ENCODE measurements at regions not wholly inside any gene's neighbourhood (a gene's known extent, or its start where the extent isn't known, plus 50 kb on each side); places are given as distances from the start of the nearest gene placed in this dataset.

- intact Hi-C loops (cut with DNase I; ENCODE audit: low total_unique reads): no loop called here
- H3K36me3 ChIP-seq (ENCODE audit: low read depth, missing control alignments): no peaks in the 10 kb centered on the region
- DNase-seq: no peak
- H3K27ac ChIP-seq: no peak overlapping the region
- no peaks in the 10 kb centered on the region for H3K9me3 ChIP-seq
- TF ChIP-seq CTCF (IDR thresholded peaks at IDR 0.05) (no peak), POLR2A (IDR thresholded peaks at IDR 0.05) (no peak)
- H3K4me1 ChIP-seq: no peaks in the 10 kb centered on the region
- no peaks in the 10 kb centered on the region for H3K27me3 ChIP-seq
- no peak overlapping the region for H3K4me3 ChIP-seq
Measured at GRCh38 chr11:79525257-79525656, 84.4 kb upstream of the TENM4 start.

DNA sequence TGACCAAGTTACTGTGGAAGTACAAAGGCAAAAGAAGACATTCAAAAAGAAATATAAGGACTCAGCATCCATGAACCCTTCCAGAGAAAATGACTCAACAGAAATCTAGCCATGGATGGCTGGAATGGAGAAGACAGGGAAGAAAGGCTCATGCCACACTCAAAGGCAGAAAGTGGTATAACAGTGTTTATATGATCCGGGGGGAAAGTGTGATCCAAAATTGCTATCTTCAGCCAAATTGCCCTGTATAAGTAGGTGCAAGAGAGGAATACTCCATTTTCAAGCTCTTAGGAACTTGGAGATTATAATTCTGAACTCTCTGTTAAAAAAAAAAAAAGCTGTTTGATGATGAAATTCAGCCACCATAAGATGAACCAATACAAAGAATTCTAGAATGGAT lies 81.8 kb upstream of the TENM4 start:
- intact Hi-C loops (cut with DNase I; ENCODE audit: low total_unique reads): no loop called here
- 71 to 100% methylated on average over 1 of the region's 1 CpG for WGBS, 2 donors
- H3K27me3 ChIP-seq: no peaks in the 10 kb centered on the region
- H3K9me3 ChIP-seq: no peaks in the 10 kb centered on the region
- TF ChIP-seq CTCF (IDR thresholded peaks at IDR 0.05) (no peak), POLR2A (IDR thresholded peaks at IDR 0.05) (no peak)
- no peak overlapping the region for H3K27ac ChIP-seq
- no peaks in the 10 kb centered on the region for H3K4me1 ChIP-seq
- no peak for DNase-seq
- H3K36me3 ChIP-seq (ENCODE audit: low read depth, missing control alignments): no peaks in the 10 kb centered on the region
- H3K4me3 ChIP-seq: no peak overlapping the region

- Histone ChIP-seq H3K27me3 (no peaks in the 10 kb centered on the region), H3K4me3 (no peak overlapping the region), H3K4me1 (no peaks in the 10 kb centered on the region), H3K9me3 (no peaks in the 10 kb centered on the region), H3K27ac (no peak overlapping the region), H3K36me3 (ENCODE audit: low read depth, missing control alignments) (no peaks in the 10 kb centered on the region)
- no peak for TF ChIP-seq POLR2A (IDR thresholded peaks at IDR 0.05)
- no peak for TF ChIP-seq CTCF (IDR thresholded peaks at IDR 0.05)
- 94 to 95% methylated on average over 4 to 5 of the region's 5 CpGs for WGBS, 2 donors
- intact Hi-C loops (cut with DNase I; ENCODE audit: low total_unique reads): no loop called here
- no peak for DNase-seq
Measured at GRCh38 chr11:79520086-79520485, 79.3 kb upstream of the TENM4 start.

- no peak for TF ChIP-seq POLR2A (IDR thresholded peaks at IDR 0.05)
- no peak for TF ChIP-seq CTCF (IDR thresholded peaks at IDR 0.05)
- intact Hi-C loops (cut with DNase I; ENCODE audit: low total_unique reads): no loop called here
- H3K27ac ChIP-seq: no peak overlapping the region
- no peak for DNase-seq
- no peaks in the 10 kb centered on the region for H3K36me3 ChIP-seq (ENCODE audit: low read depth, missing control alignments)
- no peak overlapping the region for H3K4me3 ChIP-seq
- 60 to 64% methylated on average over 1 of the region's 1 CpG for WGBS, 2 donors
- no peaks in the 10 kb centered on the region for H3K4me1 ChIP-seq
- no peaks in the 10 kb centered on the region for H3K27me3 ChIP-seq
- H3K9me3 ChIP-seq: no peaks in the 10 kb centered on the region
Measured at GRCh38 chr11:79515781-79516180, 75.0 kb upstream of the TENM4 start.

DNA sequence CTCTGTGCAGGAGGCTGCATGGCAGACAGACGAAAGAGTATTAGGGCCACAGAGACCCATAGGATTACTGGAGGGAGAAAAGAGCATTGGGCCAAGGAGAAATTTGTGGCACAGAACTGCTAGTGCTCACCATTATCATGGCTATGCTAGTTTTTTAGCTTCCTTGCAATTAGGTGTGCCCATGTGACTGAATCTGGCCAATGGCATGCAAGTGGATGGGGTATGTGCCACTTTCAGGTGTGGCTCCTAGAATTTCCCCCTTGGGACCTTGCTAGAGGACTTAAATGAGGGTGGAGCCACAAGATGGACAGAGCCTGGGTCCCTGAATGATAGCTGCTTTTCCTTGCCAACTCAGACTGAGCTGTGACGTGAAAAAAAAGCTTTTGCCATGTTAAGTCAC lies 73.9 kb upstream of the TENM4 start:
- no peak for TF ChIP-seq CTCF (IDR thresholded peaks at IDR 0.05)
- TF ChIP-seq POLR2A (IDR thresholded peaks at IDR 0.05): no peak
- Histone ChIP-seq H3K4me3 (no peak overlapping the region), H3K9me3 (no peaks in the 10 kb centered on the region), H3K27me3 (no peaks in the 10 kb centered on the region), H3K27ac (no peak overlapping the region), H3K36me3 (ENCODE audit: low read depth, missing control alignments) (no peaks in the 10 kb centered on the region), H3K4me1 (no peaks in the 10 kb centered on the region)
- intact Hi-C loops (cut with DNase I; ENCODE audit: low total_unique reads): no loop called here
- DNase-seq: no peak
- 89 to 92% methylated on average over 2 of the region's 2 CpGs for WGBS, 2 donors
